ENCODE measurements at regions not wholly inside any gene's neighbourhood (a gene's known extent, or its start where the extent isn't known, plus 50 kb on each side); places are given as distances from the start of the nearest gene placed in this dataset.
"Not testable (repeated sequence)": the region's sequence is repeated elsewhere in the genome, so short reads cannot be mapped to it uniquely, and the experiment has no call there.

GRCh38 chr7:128608678-128609421 is 63.2 kb upstream of the GARIN1A start:
- intact Hi-C loops (cut with micrococcal nuclease); H3K9me3 Mint-ChIP-seq (ENCODE audit: unreplicated experiment); POLR2A ChIA-PET; H3K27me3 Mint-ChIP-seq (ENCODE audit: insufficient read depth, unreplicated experiment); BruUV-seq (replicated peaks); H3K4me1 Mint-ChIP-seq (ENCODE audit: insufficient read depth, unreplicated experiment): not testable (repeated sequence)
- Mint-ChIP-seq H3K4me3 (ENCODE audit: unreplicated experiment) (peak overlapping the region; percentile 72), H3K27ac (ENCODE audit: low read depth, unreplicated experiment) (peak overlapping the region; percentile 78), H3K36me3 (ENCODE audit: insufficient read depth, unreplicated experiment) (peaks cover 30% of the 10 kb centered on the region)
- peak; percentile 41 for TF ChIP-seq CTCF (IDR thresholded peaks at IDR 0.05; ENCODE audit: unreplicated experiment)
- CTCF ChIA-PET, result interaction anchor here (0.6 to 1.1 kb wide), 6 partner anchors 40 to 275 kb away, joined by 3 to 5 read pairs (median 3); no protein-coding TSS in a partner anchor
- peak; percentile 65 for DNase-seq (ENCODE audit: unreplicated experiment)

GRCh38 chr7:128613366-128613765 is 58.7 kb upstream of the GARIN1A start:
- POLR2A ChIA-PET; H3K4me1 Mint-ChIP-seq (ENCODE audit: insufficient read depth, unreplicated experiment); intact Hi-C loops (cut with micrococcal nuclease); H3K9me3 Mint-ChIP-seq (ENCODE audit: unreplicated experiment); H3K27me3 Mint-ChIP-seq (ENCODE audit: insufficient read depth, unreplicated experiment); H3K4me3 Mint-ChIP-seq (ENCODE audit: unreplicated experiment); DNase-seq (ENCODE audit: unreplicated experiment); BruUV-seq (replicated peaks): not testable (repeated sequence)
- CTCF ChIA-PET, result interaction anchor here (0.7 kb wide), 1 partner anchor 423 kb away, joined by 3 read pairs; no protein-coding TSS in a partner anchor
- H3K27ac Mint-ChIP-seq (ENCODE audit: low read depth, unreplicated experiment), result peak overlapping the region; percentile 12
- H3K36me3 Mint-ChIP-seq (ENCODE audit: insufficient read depth, unreplicated experiment), result peaks cover 48% of the 10 kb centered on the region

- H3K4me1 Mint-ChIP-seq (ENCODE audit: insufficient read depth, unreplicated experiment); BruUV-seq (replicated peaks); H3K27me3 Mint-ChIP-seq (ENCODE audit: insufficient read depth, unreplicated experiment); H3K27ac Mint-ChIP-seq (ENCODE audit: low read depth, unreplicated experiment); intact Hi-C loops (cut with micrococcal nuclease); H3K9me3 Mint-ChIP-seq (ENCODE audit: unreplicated experiment); DNase-seq (ENCODE audit: unreplicated experiment); H3K4me3 Mint-ChIP-seq (ENCODE audit: unreplicated experiment): not testable (repeated sequence)
- ChIA-PET POLR2A (interaction anchor here (0.7 kb wide), 1 partner anchor 248 kb away, joined by 3 read pairs; no protein-coding TSS in a partner anchor), CTCF (interaction anchor here (0.5 to 1.2 kb wide), 5 partner anchors 9 to 268 kb away, joined by 3 to 5 read pairs (median 4); no protein-coding TSS in a partner anchor)
- peaks cover 53% of the 10 kb centered on the region for H3K36me3 Mint-ChIP-seq (ENCODE audit: insufficient read depth, unreplicated experiment)
Observed at GRCh38 chr7:128614812-128615211, 57.3 kb upstream of the GARIN1A start.

GRCh38 chr7:128616799-128617198 is 55.3 kb upstream of the GARIN1A start:
- not testable (repeated sequence) for BruUV-seq (replicated peaks); H3K27ac Mint-ChIP-seq (ENCODE audit: low read depth, unreplicated experiment)
- CTCF ChIA-PET, result interaction anchor here (0.7 kb wide), 1 partner anchor 375 kb away, joined by 3 read pairs; no protein-coding TSS in a partner anchor

More at GRCh38 chr7:128616799-128617198, 55.3 kb upstream of the GARIN1A start:
- H3K4me3 Mint-ChIP-seq (ENCODE audit: unreplicated experiment); DNase-seq (ENCODE audit: unreplicated experiment); intact Hi-C loops (cut with micrococcal nuclease); H3K4me1 Mint-ChIP-seq (ENCODE audit: insufficient read depth, unreplicated experiment); H3K27me3 Mint-ChIP-seq (ENCODE audit: insufficient read depth, unreplicated experiment); H3K9me3 Mint-ChIP-seq (ENCODE audit: unreplicated experiment): not testable (repeated sequence)
- peaks cover 66% of the 10 kb centered on the region for H3K36me3 Mint-ChIP-seq (ENCODE audit: insufficient read depth, unreplicated experiment)
- POLR2A ChIA-PET, result interaction anchor here (0.6 kb wide), 1 partner anchor 111 kb away, joined by 3 read pairs; no protein-coding TSS in a partner anchor

Data from MCF 10A (cell line).